ENCODE measurements at regions not wholly inside any gene's neighbourhood (a gene's known extent, or its start where the extent isn't known, plus 50 kb on each side); places are given as distances from the start of the nearest gene placed in this dataset.

GRCh38 chrX:63581906-63582305, 203.1 kb downstream of the ARHGEF9 start:
- TF ChIP-seq CREB1 (CRISPR knock-in tag; IDR thresholded peaks at IDR 0.05; ENCODE audit: low read depth) = no peak
- no peak for TF ChIP-seq ZNF331 (CRISPR knock-in tag; IDR thresholded peaks at IDR 0.05; ENCODE audit: low read depth)
- TF ChIP-seq JUNB (IDR thresholded peaks at IDR 0.05; ENCODE audit: unreplicated experiment) = no peak
- TF ChIP-seq NANOG (IDR thresholded peaks at IDR 0.05; ENCODE audit: borderline replicate concordance) = no peak
- no peak for TF ChIP-seq REST (IDR thresholded peaks at IDR 0.05; ENCODE audit: unreplicated experiment)
- TF ChIP-seq CTCF (conservative IDR thresholded peaks at IDR 0.05; ENCODE audit: low read depth in 2 of 2) = no peak
- TF ChIP-seq EZH2 (IDR thresholded peaks at IDR 0.05; ENCODE audit: low read depth, unreplicated experiment) = no peak
- Histone ChIP-seq H4K20me1 (replicated peaks; ENCODE audit: insufficient read depth) (no peaks in the 10 kb centered on the region), H3K27ac (ENCODE audit: low read depth) (0 out of 2 replicates have a peak overlapping the region, but pooled peaks have one; percentile 5), H3K9me2 (ENCODE audit: insufficient read depth) (no peaks in the 10 kb centered on the region), H3F3A (replicated peaks; ENCODE audit: low read depth) (no peaks in the 10 kb centered on the region), H3K36me3 (ENCODE audit: insufficient read depth) (no peaks in the 10 kb centered on the region), H3K4me3 (no peak overlapping the region), H2AFZ (no peak overlapping the region), H3K79me2 (replicated peaks; ENCODE audit: insufficient read depth) (no peaks in the 10 kb centered on the region), H3K27me3 (ENCODE audit: insufficient read depth) (no peaks in the 10 kb centered on the region), H3K4me1 (ENCODE audit: insufficient read depth) (peaks cover 21% of the 10 kb centered on the region), H3K4me2 (peak overlapping the region; percentile 19)
- no peak overlapping the region for H3K27ac Mint-ChIP-seq
- ATAC-seq = peak; percentile 92
- no peak overlapping the region for H3K4me3 Mint-ChIP-seq
- no peaks in the 10 kb centered on the region for H3K9me3 Mint-ChIP-seq
- H3K4me1 Mint-ChIP-seq = peaks cover 28% of the 10 kb centered on the region
- H3K27me3 Mint-ChIP-seq (ENCODE audit: insufficient read depth, low read depth, poor library complexity) = peaks cover 4% of the 10 kb centered on the region
- 0 out of 3 replicates have a peak, but pooled peaks cover 2% of the 10 kb centered on the region for H3K36me3 Mint-ChIP-seq (ENCODE audit: low read depth)
- peak; percentile 29 for DNase-seq (ENCODE audit: low spot score)

- Histone ChIP-seq H3K79me2 (replicated peaks; ENCODE audit: insufficient read depth) (no peaks in the 10 kb centered on the region), H3K36me3 (ENCODE audit: insufficient read depth) (no peaks in the 10 kb centered on the region), H3K4me1 (ENCODE audit: insufficient read depth) (peaks cover 21% of the 10 kb centered on the region), H3K4me3 (0 out of 2 replicates have a peak overlapping the region, but pooled peaks have one; percentile 33), H4K20me1 (replicated peaks; ENCODE audit: insufficient read depth) (no peaks in the 10 kb centered on the region), H3K27me3 (ENCODE audit: insufficient read depth) (no peaks in the 10 kb centered on the region), H3K4me2 (peak overlapping the region; percentile 19), H3K27ac (ENCODE audit: low read depth) (peak overlapping the region; percentile 23; the same call in 1 of the 2 replicates), H2AFZ (no peak overlapping the region), H3F3A (replicated peaks; ENCODE audit: low read depth) (no peaks in the 10 kb centered on the region), H3K9me2 (ENCODE audit: insufficient read depth) (no peaks in the 10 kb centered on the region)
- Mint-ChIP-seq H3K4me3 (peak overlapping the region; percentile 55), H3K4me1 (peaks cover 28% of the 10 kb centered on the region), H3K27me3 (ENCODE audit: insufficient read depth, low read depth, poor library complexity) (peaks cover 2% of the 10 kb centered on the region), H3K9me3 (no peaks in the 10 kb centered on the region), H3K27ac (peak overlapping the region; percentile 97), H3K36me3 (ENCODE audit: low read depth) (0 out of 3 replicates have a peak, but pooled peaks cover 2% of the 10 kb centered on the region)
- TF ChIP-seq ETS1 (IDR thresholded peaks at IDR 0.05) (no peak), NANOG (IDR thresholded peaks at IDR 0.05; ENCODE audit: borderline replicate concordance) (peak; percentile 34; the same call in 1 of the 2 replicates), CTCF (conservative IDR thresholded peaks at IDR 0.05; ENCODE audit: low read depth in 2 of 2) (no peak), EZH2phosphoT487 (IDR thresholded peaks at IDR 0.05; ENCODE audit: unreplicated experiment) (no peak), ZNF331 (CRISPR knock-in tag; IDR thresholded peaks at IDR 0.05; ENCODE audit: low read depth) (no peak), ZNF114 (CRISPR knock-in tag; IDR thresholded peaks at IDR 0.05) (no peak)
- ATAC-seq = peak; percentile 90
- DNase-seq (ENCODE audit: low spot score) = peak; percentile 83
Measured at GRCh38 chrX:63581398-63581797, 203.6 kb downstream of the ARHGEF9 start.

Data from GM23338 (cell line).